Astrocyte of the hippocampus (primary cell): ENCODE measurements at regions not wholly inside any gene's neighbourhood (a gene's known extent, or its start where the extent isn't known, plus 50 kb on each side); places are given as distances from the start of the nearest gene placed in this dataset.
"Not testable (repeated sequence)": the region's sequence is repeated elsewhere in the genome, so short reads cannot be mapped to it uniquely, and the experiment has no call there.

Source experiments
- DNase-seq: peaks from one replicate; pipeline ENCODE4 v3.0.0; 2011; ENCODE audit warnings: low read depth, low spot score

GRCh38 chr4:62470020-62470419 lies 1269.9 kb downstream of the ADGRL3 start:
- DNase-seq = no peak

- no peak for DNase-seq
Measured at GRCh38 chr4:62461961-62462360, 1261.8 kb downstream of the ADGRL3 start.

- peak; percentile 7 for DNase-seq
Measured at GRCh38 chr4:62460329-62460728, 1260.2 kb downstream of the ADGRL3 start.

GRCh38 chr4:62457356-62457755 lies 1257.2 kb downstream of the ADGRL3 start:
- peak; percentile 13 for DNase-seq

GRCh38 chr4:62455871-62456270 lies 1255.7 kb downstream of the ADGRL3 start:
- peak; percentile 1 for DNase-seq

GRCh38 chr4:62454535-62454934 lies 1254.4 kb downstream of the ADGRL3 start:
- DNase-seq = no peak

GRCh38 chr4:62450740-62451139 lies 1250.6 kb downstream of the ADGRL3 start:
- no peak for DNase-seq

- no peak for DNase-seq
Measured at GRCh38 chr4:62449538-62449937, 1249.4 kb downstream of the ADGRL3 start.

GRCh38 chr4:62448911-62449310 lies 1248.8 kb downstream of the ADGRL3 start:
- no peak for DNase-seq

- DNase-seq = no peak
Measured at GRCh38 chr4:62439051-62439450, 1238.9 kb downstream of the ADGRL3 start.

- no peak for DNase-seq
Measured at GRCh38 chr4:62434921-62435320, 1234.8 kb downstream of the ADGRL3 start.

- not testable (repeated sequence) for DNase-seq
Measured at GRCh38 chr4:62431513-62432231, 1231.5 kb downstream of the ADGRL3 start.

- no peak for DNase-seq
Measured at GRCh38 chr4:62429297-62429696, 1229.2 kb downstream of the ADGRL3 start.

GRCh38 chr4:62415256-62415655 lies 1215.1 kb downstream of the ADGRL3 start:
- DNase-seq = no peak

GRCh38 chr4:62414563-62414962 lies 1214.4 kb downstream of the ADGRL3 start:
- no peak for DNase-seq

- DNase-seq = no peak
Measured at GRCh38 chr4:62410371-62411003, 1210.4 kb downstream of the ADGRL3 start.

GRCh38 chr4:62408454-62408853 lies 1208.3 kb downstream of the ADGRL3 start:
- no peak for DNase-seq

- no peak for DNase-seq
Measured at GRCh38 chr4:62407534-62407933, 1207.4 kb downstream of the ADGRL3 start.

GRCh38 chr4:62402088-62402806 lies 1202.1 kb downstream of the ADGRL3 start:
- DNase-seq = no peak

- no peak for DNase-seq
Measured at GRCh38 chr4:62399242-62399641, 1199.1 kb downstream of the ADGRL3 start.

GRCh38 chr4:62398318-62398717 lies 1198.2 kb downstream of the ADGRL3 start:
- DNase-seq = no peak

- no peak for DNase-seq
Measured at GRCh38 chr4:62394766-62395165, 1194.6 kb downstream of the ADGRL3 start.

- no peak for DNase-seq
Measured at GRCh38 chr4:62387808-62388207, 1187.7 kb downstream of the ADGRL3 start.
